HG03045 (cell line): ENCODE measurements at regions not wholly inside any gene's neighbourhood (a gene's known extent, or its start where the extent isn't known, plus 50 kb on each side); places are given as distances from the start of the nearest gene placed in this dataset.
"Not testable (repeated sequence)": the region's sequence is repeated elsewhere in the genome, so short reads cannot be mapped to it uniquely, and the experiment has no call there.

ENCODE experiments used
- ATAC-seq: cut with Tn5 transposase; IDR thresholded peaks from one replicate; pipeline ENCODE4 v1.9.1; 2021; ENCODE audit warnings: mild to moderate bottlenecking, moderate library complexity; ENCODE audit not compliant: unreplicated experiment

- ATAC-seq, result no peak
Measured at GRCh38 chr7:119756687-119757086, 516.3 kb upstream of the KCND2 start.

GRCh38 chr7:119758254-119758653 lies 514.7 kb upstream of the KCND2 start:
- ATAC-seq, result no peak

- no peak for ATAC-seq
Measured at GRCh38 chr7:119761776-119762175, 511.2 kb upstream of the KCND2 start.

GRCh38 chr7:119782286-119782685 lies 490.7 kb upstream of the KCND2 start:
- no peak for ATAC-seq

- ATAC-seq, result no peak
Measured at GRCh38 chr7:119783799-119784198, 489.2 kb upstream of the KCND2 start.

GRCh38 chr7:119802147-119802546 lies 470.8 kb upstream of the KCND2 start:
- ATAC-seq, result no peak

- no peak for ATAC-seq
Measured at GRCh38 chr7:119825091-119825655, 447.8 kb upstream of the KCND2 start.

GRCh38 chr7:119826547-119826946 lies 446.4 kb upstream of the KCND2 start:
- no peak for ATAC-seq

GRCh38 chr7:119838444-119838843 lies 434.5 kb upstream of the KCND2 start:
- ATAC-seq, result no peak

GRCh38 chr7:119842337-119842736 lies 430.6 kb upstream of the KCND2 start:
- ATAC-seq, result no peak

- ATAC-seq, result no peak
Measured at GRCh38 chr7:119842786-119843185, 430.2 kb upstream of the KCND2 start.

GRCh38 chr7:119861385-119861784 lies 411.6 kb upstream of the KCND2 start:
- ATAC-seq, result no peak

GRCh38 chr7:119868387-119868786 lies 404.6 kb upstream of the KCND2 start:
- no peak for ATAC-seq

- no peak for ATAC-seq
Measured at GRCh38 chr7:119879835-119880234, 393.1 kb upstream of the KCND2 start.

- ATAC-seq, result no peak
Measured at GRCh38 chr7:119886007-119886406, 387.0 kb upstream of the KCND2 start.

GRCh38 chr7:119886525-119886924 lies 386.4 kb upstream of the KCND2 start:
- not testable (repeated sequence) for ATAC-seq

GRCh38 chr7:119888251-119888650 lies 384.7 kb upstream of the KCND2 start:
- no peak for ATAC-seq

GRCh38 chr7:119890631-119891030 lies 382.3 kb upstream of the KCND2 start:
- ATAC-seq, result no peak

GRCh38 chr7:119895320-119895719 lies 377.7 kb upstream of the KCND2 start:
- ATAC-seq, result no peak

GRCh38 chr7:119896386-119896785 lies 376.6 kb upstream of the KCND2 start:
- no peak for ATAC-seq

- ATAC-seq, result no peak
Measured at GRCh38 chr7:119900996-119901672, 371.8 kb upstream of the KCND2 start.

- no peak for ATAC-seq
Measured at GRCh38 chr7:119903085-119903484, 369.9 kb upstream of the KCND2 start.

GRCh38 chr7:119905495-119905894 lies 367.5 kb upstream of the KCND2 start:
- ATAC-seq, result no peak
